ENCODE measurements at regions not wholly inside any gene's neighbourhood (a gene's known extent, or its start where the extent isn't known, plus 50 kb on each side); places are given as distances from the start of the nearest gene placed in this dataset.
"Not testable (repeated sequence)": the region's sequence is repeated elsewhere in the genome, so short reads cannot be mapped to it uniquely, and the experiment has no call there.

DNA sequence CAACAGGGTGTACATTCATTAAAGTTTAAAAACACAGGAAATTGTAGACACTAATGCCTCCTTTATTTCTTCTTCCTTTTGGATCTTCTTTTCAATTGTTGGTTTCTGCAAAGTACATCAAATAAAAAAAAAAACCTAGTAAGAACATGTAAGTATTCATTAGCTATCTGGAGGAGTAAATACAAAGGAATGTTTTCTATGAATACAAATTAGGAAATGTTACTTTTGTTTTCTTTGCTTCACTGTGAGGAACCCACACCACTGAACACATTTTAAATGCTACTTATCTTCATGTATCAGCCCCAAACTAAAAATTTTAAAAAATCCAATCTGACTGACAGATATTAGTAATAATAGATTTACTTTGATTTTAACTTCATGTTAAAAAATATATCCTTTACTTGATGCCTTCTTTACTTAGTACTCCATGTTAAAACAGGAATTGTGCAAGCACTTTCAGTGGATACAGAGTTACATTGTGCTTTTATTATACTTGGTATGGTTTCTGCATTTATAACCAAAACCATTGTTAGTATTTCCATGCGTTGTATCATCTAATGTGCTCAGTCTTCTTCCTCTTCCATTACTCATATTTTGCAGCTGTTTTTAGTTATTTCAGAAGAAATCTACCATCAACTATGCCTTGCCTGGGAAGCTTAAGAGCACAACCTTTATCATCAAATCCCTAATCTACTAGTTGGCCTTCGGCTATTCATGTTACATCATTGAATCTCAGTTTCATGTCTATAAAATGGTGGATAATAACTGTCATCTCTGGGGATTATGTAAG, 236.9 kb upstream of the DPYD start:
- DNase-seq (ENCODE audit: extremely low read depth, low read depth, low spot score) = no peak

DNA sequence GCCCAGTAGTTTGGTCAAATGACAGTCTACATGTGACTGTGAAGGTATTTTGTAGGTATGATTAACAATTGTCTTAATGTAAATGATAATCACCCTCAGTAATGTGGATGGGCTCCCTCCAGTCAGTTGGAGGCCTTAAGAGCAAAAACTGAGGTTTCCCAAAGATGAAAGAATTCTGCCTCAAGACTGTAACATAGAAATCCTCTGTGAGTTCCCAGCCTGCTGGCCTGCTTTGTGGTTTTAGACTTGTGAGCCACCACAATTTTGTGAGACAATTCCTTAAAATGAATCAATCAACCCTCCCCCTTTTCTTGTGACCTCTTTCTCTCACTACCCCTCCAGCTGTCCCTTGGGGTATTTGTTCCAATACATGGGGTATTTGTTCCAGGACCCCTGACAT, 226.4 kb upstream of the DPYD start:
- no peak for DNase-seq (ENCODE audit: extremely low read depth, low read depth, low spot score)

DNA sequence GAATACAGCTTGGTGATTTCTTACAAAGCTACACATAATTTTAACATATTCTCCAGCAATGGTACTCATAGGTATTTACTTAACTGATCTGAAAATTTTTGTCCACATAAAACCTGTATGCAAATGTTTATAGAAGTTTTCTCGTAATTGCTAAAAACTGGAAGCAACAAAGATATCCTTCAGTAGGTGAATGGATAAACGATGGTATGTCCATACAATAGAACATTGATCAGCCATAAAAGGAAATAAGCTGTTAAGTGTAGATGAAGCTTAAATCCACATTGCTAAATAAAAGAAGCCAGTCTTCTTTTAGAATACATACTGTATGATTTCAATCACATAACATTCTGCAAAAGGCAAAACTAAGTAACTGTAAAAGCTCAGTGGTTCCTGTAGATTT, 224.8 kb upstream of the DPYD start:
- DNase-seq (ENCODE audit: extremely low read depth, low read depth, low spot score) = no peak

DNA sequence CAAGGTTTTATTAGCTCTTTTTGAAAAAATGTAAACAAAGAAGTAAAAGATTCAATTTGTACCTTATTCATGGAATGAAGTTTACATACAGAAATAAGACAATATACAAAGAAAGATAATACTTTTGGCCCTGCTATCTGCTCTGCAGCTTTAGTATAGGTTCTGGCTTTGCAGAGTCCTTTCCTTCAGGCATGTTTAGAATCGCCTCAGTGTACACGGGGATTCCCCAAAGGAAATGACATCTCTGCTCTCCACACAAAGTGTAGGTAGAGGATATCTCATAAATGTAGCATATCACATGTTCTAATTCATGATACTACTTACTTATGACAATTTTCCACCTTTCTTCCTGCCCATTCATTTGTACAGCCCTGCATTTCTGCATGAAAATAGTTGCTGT, 222.6 kb upstream of the DPYD start:
- DNase-seq (ENCODE audit: extremely low read depth, low read depth, low spot score) = no peak

DNA sequence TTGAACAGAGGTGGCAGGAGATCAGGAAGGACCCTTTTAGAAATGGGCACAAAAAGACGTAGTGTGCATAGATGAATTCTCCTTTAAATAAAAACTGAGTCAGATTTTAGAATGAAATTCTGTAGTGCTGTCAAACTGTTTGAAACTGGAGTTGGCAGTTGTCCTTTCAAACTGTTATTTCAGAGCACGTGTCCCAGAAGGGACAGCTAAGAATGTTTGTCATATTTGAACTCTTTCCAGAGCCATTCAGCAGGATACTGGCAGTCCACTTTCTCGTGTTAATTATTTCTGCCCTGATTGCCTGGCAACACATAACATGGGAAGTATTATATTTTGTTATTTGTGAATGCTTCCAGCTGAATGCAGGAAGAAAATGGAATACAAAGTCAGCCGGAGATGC, 212.3 kb upstream of the DPYD start:
- DNase-seq (ENCODE audit: extremely low read depth, low read depth, low spot score) = no peak

DNA sequence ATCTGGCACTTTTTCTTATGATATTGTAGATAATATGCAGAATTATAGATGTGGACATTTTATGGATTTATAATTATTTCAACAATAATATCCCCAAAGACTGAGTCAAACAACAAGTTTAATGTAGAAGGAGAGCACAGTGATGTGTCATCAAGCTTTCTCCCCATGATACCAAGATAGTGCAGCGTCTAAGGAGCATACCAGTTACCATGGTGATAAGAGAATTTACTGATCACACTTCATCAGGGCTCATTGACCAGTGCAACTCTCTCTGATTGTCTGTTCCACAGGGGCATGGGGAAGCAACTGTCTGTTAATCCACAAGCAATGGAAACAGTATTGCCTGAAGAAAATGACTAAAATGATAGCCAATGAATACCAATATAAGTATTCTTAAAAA, 209.6 kb upstream of the DPYD start:
- DNase-seq (ENCODE audit: extremely low read depth, low read depth, low spot score) = no peak

DNA sequence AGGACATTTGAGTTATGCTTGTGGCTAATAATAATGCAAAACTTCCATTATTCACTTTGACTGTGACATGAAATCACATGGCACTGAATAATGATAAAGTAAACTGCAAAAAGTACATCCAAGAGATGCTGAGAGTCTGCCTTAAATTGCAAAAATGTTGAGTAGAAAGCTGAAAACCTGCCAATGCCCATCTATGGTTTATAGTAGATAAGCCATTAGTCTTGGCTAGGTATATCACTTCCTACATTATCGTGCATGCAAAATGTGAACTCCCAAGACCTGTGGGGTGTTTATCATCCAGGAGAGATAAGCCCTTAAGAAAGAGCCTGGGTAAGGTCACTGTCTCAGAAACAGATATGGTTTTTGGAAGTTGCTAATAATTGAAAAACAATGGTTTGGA, 208.7 kb upstream of the DPYD start:
- no peak for DNase-seq (ENCODE audit: extremely low read depth, low read depth, low spot score)

DNA sequence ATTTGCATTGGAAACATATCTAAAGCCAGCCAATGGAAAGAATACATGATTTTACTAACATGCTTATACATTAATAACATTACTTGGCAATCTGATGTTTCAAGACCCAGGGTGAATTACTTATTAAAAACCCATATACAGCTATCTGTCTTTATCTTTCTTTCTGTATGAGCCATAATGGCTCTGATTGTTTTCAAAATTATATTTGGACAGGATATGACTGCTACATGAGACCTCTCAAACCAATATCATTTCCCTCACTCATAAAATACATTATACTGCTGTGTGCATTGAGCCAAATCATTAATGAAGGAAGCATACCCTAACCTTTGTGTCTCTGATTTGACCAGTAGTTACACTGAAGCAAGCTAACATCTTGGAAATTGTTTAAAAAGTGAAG, 205.9 kb upstream of the DPYD start:
- DNase-seq (ENCODE audit: extremely low read depth, low read depth, low spot score) = no peak

DNA sequence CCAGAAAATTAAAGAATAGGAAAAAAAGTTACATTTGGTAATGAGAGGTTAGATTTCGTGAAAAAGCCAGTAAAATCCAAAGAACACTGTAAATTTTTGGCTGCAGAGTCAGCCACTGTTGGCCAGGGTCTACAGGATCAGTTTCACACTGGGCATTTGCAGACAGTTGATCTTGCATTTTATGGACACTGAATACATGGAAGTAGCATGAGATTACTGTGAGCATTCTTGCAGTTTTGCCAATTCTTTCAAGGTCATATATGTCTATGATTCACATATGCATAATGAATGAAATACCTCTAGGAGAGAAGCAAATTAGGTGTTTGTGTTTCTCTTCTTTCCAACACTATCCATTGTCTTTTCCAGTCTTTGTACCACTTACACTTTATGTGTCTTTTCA, 200.8 kb upstream of the DPYD start:
- no peak for DNase-seq (ENCODE audit: extremely low read depth, low read depth, low spot score)

DNA sequence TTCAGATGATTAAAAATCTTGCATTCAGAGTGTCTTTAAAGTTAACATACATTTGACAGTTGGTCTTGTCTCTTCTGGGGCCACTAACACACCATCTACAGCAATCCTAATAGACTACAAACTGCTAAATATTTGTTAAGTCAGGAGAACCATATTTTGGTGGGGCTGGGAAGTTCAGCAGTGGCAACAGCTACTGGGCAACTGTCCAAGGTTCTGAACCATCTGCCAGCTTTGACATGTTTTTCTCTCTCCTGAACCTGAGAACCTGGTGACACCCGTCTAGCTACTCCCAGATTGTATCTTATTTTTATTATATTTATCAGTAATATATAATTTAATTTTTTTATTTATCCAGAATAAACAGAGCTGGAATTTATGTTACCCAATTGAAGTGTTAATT, 199.0 kb upstream of the DPYD start:
- no peak for DNase-seq (ENCODE audit: extremely low read depth, low read depth, low spot score)

DNA sequence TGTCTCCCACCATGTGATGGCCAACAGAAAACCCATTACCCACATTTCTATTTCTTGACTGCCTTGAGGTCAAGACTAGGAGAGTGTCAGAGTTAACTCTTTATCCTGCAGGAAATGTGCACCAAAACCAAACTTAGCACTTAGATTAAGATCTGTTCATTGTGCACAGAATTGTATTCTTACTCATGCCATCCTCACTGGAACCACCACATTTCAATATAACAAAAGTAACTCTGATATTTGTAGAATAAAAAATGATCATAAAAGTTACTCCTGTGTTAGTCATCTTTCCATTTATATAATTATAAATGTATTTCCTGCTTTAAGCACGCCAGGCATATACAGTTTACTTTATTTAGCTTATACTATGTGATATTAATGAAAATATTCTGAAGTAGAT, 193.0 kb upstream of the DPYD start:
- no peak for DNase-seq (ENCODE audit: extremely low read depth, low read depth, low spot score)

DNA sequence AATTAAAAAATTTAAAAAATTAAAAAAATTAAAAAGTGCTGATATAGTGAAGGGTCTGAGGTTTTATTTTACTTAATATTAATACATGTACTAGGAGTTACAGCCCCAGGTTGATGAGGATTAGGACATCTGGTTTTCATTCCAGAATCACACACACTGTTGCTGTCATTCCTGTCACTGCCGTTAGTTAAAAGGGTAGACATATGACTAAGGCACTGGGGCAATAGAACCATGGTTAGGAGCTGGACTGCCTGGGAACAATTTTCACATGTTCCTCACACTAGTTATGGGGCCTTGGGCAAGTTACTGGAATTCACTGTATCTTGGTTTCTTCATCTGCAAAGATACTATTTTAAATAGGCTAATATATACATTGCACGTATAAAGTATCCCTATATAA, 191.8 kb upstream of the DPYD start:
- DNase-seq (ENCODE audit: extremely low read depth, low read depth, low spot score) = no peak

DNA sequence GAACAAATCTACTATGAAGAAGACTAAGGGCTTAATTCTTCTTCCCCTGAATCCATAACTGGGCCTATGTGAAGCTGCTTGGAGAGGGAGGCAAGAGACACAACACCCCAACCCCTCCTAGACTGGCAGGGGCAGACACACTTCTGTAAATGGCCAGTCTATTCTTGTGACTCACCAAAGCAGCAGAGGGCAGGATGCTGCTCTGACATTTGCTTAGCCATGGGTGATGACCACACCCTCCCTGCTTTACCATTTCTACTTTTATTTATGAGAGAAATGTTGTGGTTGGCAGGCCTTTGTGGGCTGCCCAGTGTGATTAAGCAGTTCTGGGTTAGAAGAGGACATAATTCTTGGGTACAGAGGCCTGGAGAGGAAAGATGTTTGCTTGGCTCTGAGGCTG, 189.8 kb upstream of the DPYD start:
- no peak for DNase-seq (ENCODE audit: extremely low read depth, low read depth, low spot score)

DNA sequence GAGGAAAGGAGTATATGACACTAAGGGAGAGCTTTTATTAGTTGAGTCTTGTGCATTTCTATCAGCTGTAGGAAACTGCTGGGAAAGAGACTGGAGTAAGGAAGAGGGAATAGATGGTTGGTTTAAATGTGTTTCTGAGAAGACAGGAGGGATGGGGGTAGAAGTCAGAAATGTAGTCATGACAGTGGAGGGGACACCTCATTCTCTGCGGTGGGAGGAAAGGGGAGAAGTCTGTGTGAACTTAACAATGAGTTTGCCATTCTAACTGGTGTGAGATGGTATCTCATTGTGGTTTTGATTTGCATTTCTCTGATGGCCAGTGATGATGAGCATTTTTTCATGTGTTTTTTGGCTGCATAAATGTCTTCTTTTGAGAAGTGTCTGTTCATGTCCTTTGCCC, 187.5 kb upstream of the DPYD start:
- not testable (repeated sequence) for DNase-seq (ENCODE audit: extremely low read depth, low read depth, low spot score)

DNA sequence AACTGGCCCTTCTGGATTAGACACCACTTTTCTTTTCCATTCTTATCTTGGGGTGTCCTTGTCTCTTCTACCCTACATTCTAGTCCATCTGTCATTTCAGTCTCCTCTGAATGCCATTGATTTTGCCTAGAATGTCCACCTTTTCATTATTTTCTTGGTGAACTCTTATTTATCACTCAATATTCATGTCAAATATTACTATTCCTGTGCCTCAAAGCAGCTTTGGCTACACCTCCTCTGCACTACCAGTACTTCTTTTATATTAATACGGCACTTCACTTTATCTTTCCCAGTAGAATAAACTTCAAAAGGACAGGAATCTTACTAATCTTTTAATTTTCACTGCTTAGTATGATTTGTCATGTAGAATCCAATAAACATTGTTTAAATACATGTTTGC, 186.4 kb upstream of the DPYD start:
- no peak for DNase-seq (ENCODE audit: extremely low read depth, low read depth, low spot score)

DNA sequence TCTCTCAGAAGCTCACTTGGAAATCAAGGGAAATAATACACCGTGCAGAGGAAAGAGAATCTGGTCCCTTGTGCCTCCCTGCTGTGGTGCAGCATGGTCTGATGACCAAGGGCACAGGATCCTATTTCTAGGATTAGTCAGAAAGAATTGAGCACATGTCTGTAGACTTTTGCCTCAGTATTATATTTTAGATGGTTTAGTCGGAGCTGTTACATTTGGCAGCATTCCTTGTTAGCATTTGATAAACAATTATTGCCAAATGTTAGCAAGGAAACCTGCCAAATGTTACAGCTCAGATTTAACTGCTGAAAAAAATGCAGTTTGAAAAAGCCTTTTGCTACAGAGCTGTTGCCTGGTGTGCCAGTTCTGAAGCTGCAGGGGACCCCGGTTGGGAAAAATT, 183.5 kb upstream of the DPYD start:
- no peak for DNase-seq (ENCODE audit: extremely low read depth, low read depth, low spot score)

DNA sequence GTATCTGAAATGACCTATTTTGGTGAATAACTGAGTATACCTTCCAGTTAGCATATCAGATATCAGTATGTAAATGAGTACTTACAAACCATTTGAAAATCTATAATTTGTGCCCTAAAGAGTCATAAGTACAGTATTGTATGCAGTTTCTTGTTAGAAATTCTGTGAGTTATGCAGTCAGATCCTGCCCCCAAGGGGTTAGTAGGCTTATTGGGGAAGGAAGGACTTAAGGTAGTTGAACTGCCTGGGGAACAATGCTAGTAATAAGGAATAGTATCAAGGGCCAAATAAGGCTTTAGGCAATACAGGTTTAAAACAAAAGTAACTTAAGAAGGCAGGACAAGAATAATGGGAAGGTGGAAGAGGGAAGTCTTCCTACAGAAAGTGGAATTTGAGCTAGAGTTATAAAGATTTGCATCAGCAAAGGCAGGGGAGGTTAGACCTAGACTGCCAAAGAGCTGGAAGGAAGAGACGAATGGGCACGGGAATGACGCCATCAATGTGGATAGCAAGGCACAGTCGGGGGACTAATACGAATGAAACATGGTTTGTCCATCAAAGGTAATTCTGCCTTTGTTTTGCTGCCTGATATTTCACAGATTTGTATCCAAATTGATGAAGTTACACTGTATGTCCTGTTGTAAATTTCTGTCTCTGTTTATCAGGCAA, 182.9 kb upstream of the DPYD start:
- no peak for DNase-seq (ENCODE audit: extremely low read depth, low read depth, low spot score)

DNA sequence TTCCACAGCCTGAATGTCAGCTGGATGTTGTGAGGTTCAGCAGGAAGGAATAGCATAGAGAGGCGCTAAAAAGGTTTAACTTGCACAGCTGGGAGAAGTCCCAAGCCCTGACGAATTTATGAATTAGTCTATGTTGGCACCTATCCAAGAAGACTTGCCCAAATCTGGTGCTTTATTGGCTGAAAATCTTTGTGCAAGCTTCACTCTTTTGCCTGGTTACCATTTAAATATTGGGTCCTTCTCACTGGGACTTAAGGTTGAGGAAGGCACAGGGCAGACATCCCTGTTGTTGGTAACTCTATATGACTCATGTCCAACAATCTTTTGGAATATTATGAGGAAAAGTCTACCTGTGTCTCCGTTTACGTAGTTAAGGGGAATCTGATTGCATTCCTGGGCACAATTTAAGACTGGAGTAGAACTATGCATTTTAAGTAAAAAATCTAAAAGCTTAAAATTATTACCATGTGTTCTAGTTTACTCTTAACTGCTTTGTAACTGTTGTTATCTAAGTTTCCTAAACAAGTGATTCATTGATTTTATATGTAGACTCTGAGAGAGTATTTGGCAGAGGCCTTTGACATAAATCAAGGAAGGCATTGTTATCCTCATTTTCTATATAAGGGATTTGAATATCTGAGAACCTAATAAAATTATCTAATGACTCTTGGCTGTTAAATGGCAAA, 181.7 kb upstream of the DPYD start:
- DNase-seq (ENCODE audit: extremely low read depth, low read depth, low spot score) = no peak

DNA sequence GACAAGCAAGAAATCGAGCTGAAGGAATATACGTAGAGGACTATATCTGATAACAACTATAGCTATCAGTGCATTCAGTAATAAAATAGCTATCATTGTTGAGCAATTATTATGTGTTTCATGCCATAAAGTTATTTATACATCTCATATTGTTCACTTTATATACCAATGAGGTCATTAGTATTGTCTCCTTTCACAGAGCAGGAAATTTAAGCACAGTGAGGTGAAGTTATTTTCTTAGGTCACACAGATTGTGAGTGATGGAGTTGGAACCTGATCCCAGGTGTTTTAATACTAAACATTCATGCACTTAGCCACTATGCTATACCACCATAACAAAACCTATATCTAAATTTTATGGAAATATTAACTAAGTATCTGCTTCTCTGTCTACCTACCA, 180.5 kb upstream of the DPYD start:
- DNase-seq (ENCODE audit: extremely low read depth, low read depth, low spot score) = no peak

DNA sequence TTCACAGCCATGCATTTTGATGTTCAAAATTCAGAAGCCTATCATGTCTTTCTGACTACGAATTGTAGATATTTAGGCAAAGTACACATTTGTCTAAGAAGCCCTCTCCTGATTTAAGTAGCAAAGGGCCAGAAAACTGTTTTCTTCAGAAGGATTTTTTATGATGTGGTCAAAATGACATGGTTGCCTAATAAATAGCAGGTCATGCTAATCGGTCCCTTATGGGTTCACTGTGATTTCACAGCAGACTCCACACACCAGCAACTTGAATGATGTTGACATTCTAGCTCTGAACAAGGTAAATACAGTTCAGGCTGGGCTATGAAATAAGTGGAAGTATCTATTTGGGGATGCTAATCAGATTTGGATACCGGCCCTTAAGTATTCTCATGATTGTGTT, 178.7 kb upstream of the DPYD start:
- DNase-seq (ENCODE audit: extremely low read depth, low read depth, low spot score) = no peak

DNA sequence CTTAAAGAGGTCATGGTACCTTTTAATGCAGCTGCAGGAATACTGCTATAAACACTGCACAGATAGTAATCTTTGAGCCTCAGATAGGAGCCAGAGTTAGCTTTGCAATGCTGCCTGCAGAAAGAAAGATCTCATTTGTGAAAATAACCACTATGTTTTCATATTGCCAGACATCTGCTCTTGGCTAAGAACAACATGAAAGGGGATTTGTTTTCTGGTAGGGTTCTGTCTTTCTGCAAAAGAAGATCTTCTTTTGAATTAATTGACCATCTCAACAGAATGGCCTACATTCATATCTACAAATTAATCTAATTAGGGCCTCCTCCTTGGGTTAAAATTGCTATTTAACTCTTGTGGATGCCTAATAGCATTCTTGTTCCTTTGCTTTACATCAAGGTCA, 177.6 kb upstream of the DPYD start:
- no peak for DNase-seq (ENCODE audit: extremely low read depth, low read depth, low spot score)

DNA sequence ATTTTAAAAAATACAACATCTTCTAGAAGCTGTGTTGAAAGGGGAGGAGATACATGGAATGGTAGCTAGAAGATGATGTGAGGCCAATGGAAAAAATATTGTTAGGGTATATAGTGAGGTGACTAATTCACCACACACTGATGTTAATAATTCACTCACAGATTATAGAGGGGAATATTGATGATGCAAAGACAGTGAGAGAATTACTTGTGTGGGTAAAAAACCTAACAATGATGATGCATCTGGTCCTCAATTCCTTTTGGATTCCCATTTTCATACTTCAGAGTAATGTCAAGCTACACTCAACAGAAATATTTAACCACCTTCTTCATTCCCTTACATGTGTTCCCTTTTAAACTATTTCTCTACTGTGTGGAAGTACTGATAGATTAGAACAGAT, 169.5 kb upstream of the DPYD start:
- no peak for DNase-seq (ENCODE audit: extremely low read depth, low read depth, low spot score)
